RKO (cell line): ENCODE measurements at regions not wholly inside any gene's neighbourhood (a gene's known extent, or its start where the extent isn't known, plus 50 kb on each side); places are given as distances from the start of the nearest gene placed in this dataset.
"Not testable (repeated sequence)": the region's sequence is repeated elsewhere in the genome, so short reads cannot be mapped to it uniquely, and the experiment has no call there.

Experiments
- DNase-seq: peaks from one replicate; pipeline ENCODE4 v3.0.0-alpha.2; 2016; ENCODE audit warnings: low spot score

GRCh38 chr21:15616864-15617574, 112.8 kb upstream of the USP25 start:
- no peak for DNase-seq

- no peak for DNase-seq
Observed at GRCh38 chr21:15617964-15618363, 111.8 kb upstream of the USP25 start.

GRCh38 chr21:15620892-15621291, 108.9 kb upstream of the USP25 start:
- no peak for DNase-seq

- no peak for DNase-seq
Observed at GRCh38 chr21:15624646-15625045, 105.1 kb upstream of the USP25 start.

- DNase-seq: no peak
Observed at GRCh38 chr21:15625363-15625762, 104.4 kb upstream of the USP25 start.

- DNase-seq: no peak
Observed at GRCh38 chr21:15626031-15626430, 103.8 kb upstream of the USP25 start.

- no peak for DNase-seq
Observed at GRCh38 chr21:15627011-15627410, 102.8 kb upstream of the USP25 start.

GRCh38 chr21:15627823-15628222, 102.0 kb upstream of the USP25 start:
- DNase-seq: no peak

GRCh38 chr21:15631342-15631741, 98.4 kb upstream of the USP25 start:
- DNase-seq: no peak

GRCh38 chr21:15634541-15634940, 95.2 kb upstream of the USP25 start:
- not testable (repeated sequence) for DNase-seq

- no peak for DNase-seq
Observed at GRCh38 chr21:15638856-15639549, 90.8 kb upstream of the USP25 start.

- not testable (repeated sequence) for DNase-seq
Observed at GRCh38 chr21:15640113-15640512, 89.7 kb upstream of the USP25 start.

GRCh38 chr21:15644489-15644888, 85.3 kb upstream of the USP25 start:
- DNase-seq: no peak

GRCh38 chr21:15645830-15646229, 84.0 kb upstream of the USP25 start:
- no peak for DNase-seq

GRCh38 chr21:15650735-15651134, 79.0 kb upstream of the USP25 start:
- no peak for DNase-seq

- no peak for DNase-seq
Observed at GRCh38 chr21:15651172-15651571, 78.6 kb upstream of the USP25 start.

GRCh38 chr21:15653710-15654109, 76.1 kb upstream of the USP25 start:
- no peak for DNase-seq

- DNase-seq: no peak
Observed at GRCh38 chr21:15654171-15654570, 75.6 kb upstream of the USP25 start.

- DNase-seq: no peak
Observed at GRCh38 chr21:15659753-15660422, 69.9 kb upstream of the USP25 start.

GRCh38 chr21:15660423-15660804, 69.4 kb upstream of the USP25 start:
- no peak for DNase-seq

GRCh38 chr21:15667010-15667409, 62.8 kb upstream of the USP25 start:
- no peak for DNase-seq

- no peak for DNase-seq
Observed at GRCh38 chr21:15667819-15668218, 62.0 kb upstream of the USP25 start.

GRCh38 chr21:15669247-15669646, 60.5 kb upstream of the USP25 start:
- no peak for DNase-seq
